Esophagus muscularis mucosa (tissue), 4 donors: ENCODE measurements at regions not wholly inside any gene's neighbourhood (a gene's known extent, or its start where the extent isn't known, plus 50 kb on each side); places are given as distances from the start of the nearest gene placed in this dataset.

ENCODE experiments used
- CTCF ChIP-seq, 3 experiments: fragments of 200-600 bp in 2 of 3; fragments of 450-650 bp in 1 of 3; sonication (generic) in 2 of 3; IDR thresholded peaks; one replicate each; pipeline ENCODE4 v1.5.1; 2017 to 2019; ENCODE audit warnings: antibody characterized with exemption in 3 of 3, mild to moderate bottlenecking in 2 of 3, moderate library complexity in 1 of 3
- EP300 ChIP-seq: sonication (generic); formaldehyde crosslinking; IDR thresholded peaks from one replicate; pipeline ENCODE4 v1.6.1; 2017; ENCODE audit warnings: antibody characterized with exemption
- POLR2A ChIP-seq: fragments of 450-650 bp; IDR thresholded peaks from one replicate; pipeline ENCODE4 v1.6.1; 2017; ENCODE audit warnings: antibody characterized with exemption, moderate library complexity, mild to moderate bottlenecking, low read depth
- POLR2AphosphoS5 ChIP-seq, 2 donors: sonication (generic); formaldehyde crosslinking; IDR thresholded peaks; one replicate each; pipeline ENCODE4 v1.6.1; 2017; ENCODE audit warnings: antibody characterized with exemption in 2 of 2

- TF ChIP-seq CTCF (IDR thresholded peaks at IDR 0.05) (no peak), POLR2A (no peak), EP300 (no peak), POLR2AphosphoS5 (IDR thresholded peaks at IDR 0.05) (no peak)
Measured at GRCh38 chr10:114724716-114725106, 66.6 kb upstream of the ABLIM1 start.
